HL-60 (cell line): ENCODE measurements at regions not wholly inside any gene's neighbourhood (a gene's known extent, or its start where the extent isn't known, plus 50 kb on each side); places are given as distances from the start of the nearest gene placed in this dataset.

Experiments
- POLR2AphosphoS5 ChIP-seq: IDR thresholded peaks from 2 replicates; pipeline ENCODE4 v1.6.1; 2012; ENCODE audit warnings: low read depth
- REST ChIP-seq: IDR thresholded peaks from 2 replicates; pipeline ENCODE4 v1.6.1; 2012; ENCODE audit warnings: low read depth; ENCODE audit not compliant: insufficient replicate concordance

GRCh38 chr4:103907414-103907813 is 187.6 kb upstream of the TACR3 start:
- TF ChIP-seq POLR2AphosphoS5 = no peak
- TF ChIP-seq REST = no peak
